WTC11 (cell line): ENCODE measurements at regions not wholly inside any gene's neighbourhood (a gene's known extent, or its start where the extent isn't known, plus 50 kb on each side); places are given as distances from the start of the nearest gene placed in this dataset.

ENCODE experiments used
- ATAC-seq: fragments of 200-7000 bp; cut with Tn5 transposase; 2 replicates; pipeline ENCODE4 v1.10.0; 2021; ENCODE audit warnings: mild to moderate bottlenecking, moderate library complexity
- CTCF ChIA-PET: fragments of 300-600 bp; sonication (Branson Sonifier 250); formaldehyde crosslinking; loops from one replicate; lab custom pipeline; 2021; ENCODE audit warnings: antibody characterized with exemption; lab: Charles Lee
- POLR2A ChIA-PET: fragments of 350-600 bp; sonication (Branson Sonifier 250); formaldehyde crosslinking; loops from one replicate; lab custom pipeline; 2021; ENCODE audit warnings: antibody characterized with exemption; lab: Charles Lee
- DNase-seq: peaks from one replicate; pipeline ENCODE4 v3.0.0; 2021; ENCODE audit warnings: low spot score
- H3K27ac Mint-ChIP-seq: 2 replicates; pipeline ENCODE4 v1.8.0; 2021; ENCODE audit warnings: mixed read lengths
- H3K27me3 Mint-ChIP-seq: 2 replicates; pipeline ENCODE4 v1.8.0; 2021; ENCODE audit warnings: low read depth, mild to moderate bottlenecking, moderate library complexity, mixed read lengths
- H3K36me3 Mint-ChIP-seq: 2 replicates; pipeline ENCODE4 v1.8.0; 2021; ENCODE audit warnings: mixed read lengths
- H3K4me1 Mint-ChIP-seq: 2 replicates; pipeline ENCODE4 v1.8.0; 2022; ENCODE audit warnings: mixed read lengths
- H3K4me3 Mint-ChIP-seq: 2 replicates; pipeline ENCODE4 v1.8.0; 2021; ENCODE audit warnings: mild to moderate bottlenecking, moderate library complexity, mixed read lengths
- H3K9me3 Mint-ChIP-seq: 2 replicates; pipeline ENCODE4 v1.8.0; 2021; ENCODE audit warnings: mixed read lengths
- FOXK1 ChIP-seq: sonication (generic); formaldehyde crosslinking; IDR thresholded peaks from 2 replicates; pipeline ENCODE4 v1.8.0; 2022; ENCODE audit warnings: mild to moderate bottlenecking, moderate library complexity, missing genetic modification reagents
- GABPB1 ChIP-seq: sonication (generic); formaldehyde crosslinking; IDR thresholded peaks from 2 replicates; pipeline ENCODE4 v1.8.1; 2023; ENCODE audit warnings: mild to moderate bottlenecking, missing genetic modification reagents
- GRHL2 ChIP-seq: fragments of 250-450 bp; sonication (Bioruptor Pico); IDR thresholded peaks from 2 replicates; pipeline ENCODE4 v1.8.0; 2022; ENCODE audit warnings: mild to moderate bottlenecking, moderate library complexity; ENCODE audit not compliant: insufficient replicate concordance, severe bottlenecking
- NR1H2 ChIP-seq: sonication (generic); formaldehyde crosslinking; IDR thresholded peaks from 2 replicates; pipeline ENCODE4 v1.9.0; 2021; ENCODE audit warnings: mild to moderate bottlenecking, moderate library complexity, missing genetic modification reagents
- RORB ChIP-seq: fragments of 250-450 bp; sonication (Bioruptor Pico); IDR thresholded peaks from 2 replicates; pipeline ENCODE4 v1.9.0; 2021; ENCODE audit warnings: mild to moderate bottlenecking
- SP1 ChIP-seq: sonication (generic); formaldehyde crosslinking; conservative IDR thresholded peaks from 2 replicates; pipeline ENCODE4 v1.8.1; 2022; ENCODE audit warnings: missing genetic modification reagents
- ZNF219 ChIP-seq: sonication (generic); formaldehyde crosslinking; IDR thresholded peaks from 2 replicates; pipeline ENCODE4 v1.8.0; 2023; ENCODE audit warnings: missing genetic modification reagents, mild to moderate bottlenecking, borderline replicate concordance
- ZNF317 ChIP-seq: sonication (generic); formaldehyde crosslinking; IDR thresholded peaks from 2 replicates; pipeline ENCODE4 v1.8.1; 2023; ENCODE audit warnings: low read depth, mild to moderate bottlenecking, moderate library complexity, missing genetic modification reagents, borderline replicate concordance
- TF ChIP-seq, protein P1 (sequence below): sonication (generic); formaldehyde crosslinking; IDR thresholded peaks from 2 replicates; pipeline ENCODE4 v1.8.0; 2023; ENCODE audit warnings: missing genetic modification reagents
- TF ChIP-seq, protein P2 (sequence below): sonication (generic); formaldehyde crosslinking; IDR thresholded peaks from 2 replicates; pipeline ENCODE4 v1.8.0; 2022; ENCODE audit warnings: mild to moderate bottlenecking, missing genetic modification reagents
- TF ChIP-seq, protein P3 (sequence below): sonication (generic); formaldehyde crosslinking; IDR thresholded peaks from 2 replicates; pipeline ENCODE4 v1.8.1; 2023; ENCODE audit warnings: mild to moderate bottlenecking, missing genetic modification reagents, borderline replicate concordance
- TF ChIP-seq, protein P4 (sequence below): sonication (generic); formaldehyde crosslinking; IDR thresholded peaks from 2 replicates; pipeline ENCODE4 v1.8.1; 2022; ENCODE audit warnings: low read depth, missing genetic modification reagents, borderline replicate concordance
- TF ChIP-seq, protein P5 (sequence below): fragments of 250-450 bp; sonication (Bioruptor Pico); IDR thresholded peaks from 2 replicates; pipeline ENCODE4 v1.9.0; 2021; ENCODE audit warnings: mild to moderate bottlenecking
- TF ChIP-seq, protein P6 (sequence below): fragments of 250-450 bp; sonication (Bioruptor Pico); IDR thresholded peaks from 2 replicates; pipeline ENCODE4 v1.9.0; 2021; ENCODE audit warnings: mild to moderate bottlenecking
- TF ChIP-seq, protein P7 (sequence below): sonication (generic); formaldehyde crosslinking; IDR thresholded peaks from 2 replicates; pipeline ENCODE4 v1.8.1; 2023; ENCODE audit warnings: mild to moderate bottlenecking, moderate library complexity, missing genetic modification reagents
- TF ChIP-seq, protein P8 (sequence below): sonication (generic); formaldehyde crosslinking; IDR thresholded peaks from 2 replicates; pipeline ENCODE4 v1.8.1; 2022; ENCODE audit warnings: mild to moderate bottlenecking, missing genetic modification reagents, moderate library complexity, borderline replicate concordance

DNA sequence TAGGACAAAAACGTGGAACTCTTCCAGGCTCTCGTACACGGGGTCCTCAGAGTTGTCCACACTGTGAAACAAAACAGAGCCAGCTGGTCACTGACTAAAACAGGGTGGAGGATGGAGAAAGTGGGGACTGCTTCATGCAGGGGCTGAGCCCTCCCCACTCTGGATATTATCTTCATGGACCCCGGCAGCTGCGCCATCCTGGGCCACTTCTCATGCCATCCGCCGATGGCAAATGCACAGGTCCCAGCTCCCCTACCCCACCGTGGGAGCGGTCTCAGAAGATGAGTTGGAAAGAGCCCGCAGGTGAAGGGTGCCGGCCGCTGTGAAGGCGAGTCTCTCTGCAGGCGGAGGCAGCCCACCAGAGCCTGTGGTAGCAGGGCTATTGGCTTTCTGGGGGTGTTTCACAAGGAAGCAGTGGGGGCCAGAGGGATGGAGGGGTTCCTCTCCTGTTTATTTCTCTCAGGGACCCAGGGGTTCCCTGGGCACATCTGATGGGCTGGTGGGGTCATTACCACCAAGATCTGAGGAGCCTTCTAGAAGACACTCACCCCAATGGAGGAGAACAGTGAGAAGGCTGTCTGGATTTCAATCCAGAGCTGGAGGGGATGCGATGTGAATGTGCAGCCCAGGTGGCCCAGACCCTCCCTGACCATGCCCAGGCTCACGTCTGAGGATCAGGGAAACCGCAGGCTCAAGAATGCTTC lies 177.3 kb downstream of the KLF13 start:
- H3K9me3 Mint-ChIP-seq = peaks cover 18% of the 10 kb centered on the region
- DNase-seq = no peak

DNA sequence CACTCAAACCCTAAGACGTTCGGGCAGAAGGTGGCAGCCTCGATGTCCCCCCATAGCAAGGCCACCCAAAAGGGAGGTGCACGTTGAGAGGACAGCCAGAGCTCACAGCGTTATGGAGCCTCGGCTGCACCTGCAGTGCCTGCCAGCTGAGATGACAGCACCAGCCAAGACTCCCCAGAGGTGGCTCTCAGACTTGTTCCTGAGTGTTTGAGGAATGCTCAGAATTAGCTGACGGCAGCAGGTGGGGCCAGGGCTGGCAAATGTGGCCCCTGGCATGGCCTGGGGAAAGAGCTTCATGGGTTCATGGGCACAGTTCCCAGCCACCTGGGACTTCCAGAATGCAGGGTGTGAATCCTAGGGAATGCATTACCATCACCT lies 177.8 kb downstream of the KLF13 start:
- ChIA-PET POLR2A (no interaction called here), CTCF (no interaction called here)
- Mint-ChIP-seq H3K27ac (no peak overlapping the region), H3K4me3 (no peak overlapping the region), H3K9me3 (peaks cover 18% of the 10 kb centered on the region), H3K27me3 (no peaks in the 10 kb centered on the region), H3K4me1 (peaks cover 3% of the 10 kb centered on the region; the same call in 1 of the 2 replicates), H3K36me3 (peaks cover 4% of the 10 kb centered on the region; the same call in 1 of the 2 replicates)
- no peak for ATAC-seq
- no peak for DNase-seq
- no peak for TF ChIP-seq FOXK1 (CRISPR knock-in tag)
- TF ChIP-seq ZNF219 (CRISPR knock-in tag) = no peak
- TF ChIP-seq, protein P1, sequence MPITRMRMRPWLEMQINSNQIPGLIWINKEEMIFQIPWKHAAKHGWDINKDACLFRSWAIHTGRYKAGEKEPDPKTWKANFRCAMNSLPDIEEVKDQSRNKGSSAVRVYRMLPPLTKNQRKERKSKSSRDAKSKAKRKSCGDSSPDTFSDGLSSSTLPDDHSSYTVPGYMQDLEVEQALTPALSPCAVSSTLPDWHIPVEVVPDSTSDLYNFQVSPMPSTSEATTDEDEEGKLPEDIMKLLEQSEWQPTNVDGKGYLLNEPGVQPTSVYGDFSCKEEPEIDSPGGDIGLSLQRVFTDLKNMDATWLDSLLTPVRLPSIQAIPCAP = no peak
- TF ChIP-seq, protein P2, sequence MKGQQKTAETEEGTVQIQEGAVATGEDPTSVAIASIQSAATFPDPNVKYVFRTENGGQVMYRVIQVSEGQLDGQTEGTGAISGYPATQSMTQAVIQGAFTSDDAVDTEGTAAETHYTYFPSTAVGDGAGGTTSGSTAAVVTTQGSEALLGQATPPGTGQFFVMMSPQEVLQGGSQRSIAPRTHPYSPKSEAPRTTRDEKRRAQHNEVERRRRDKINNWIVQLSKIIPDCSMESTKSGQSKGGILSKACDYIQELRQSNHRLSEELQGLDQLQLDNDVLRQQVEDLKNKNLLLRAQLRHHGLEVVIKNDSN (CRISPR knock-in tag) = no peak
- TF ChIP-seq, protein P3, sequence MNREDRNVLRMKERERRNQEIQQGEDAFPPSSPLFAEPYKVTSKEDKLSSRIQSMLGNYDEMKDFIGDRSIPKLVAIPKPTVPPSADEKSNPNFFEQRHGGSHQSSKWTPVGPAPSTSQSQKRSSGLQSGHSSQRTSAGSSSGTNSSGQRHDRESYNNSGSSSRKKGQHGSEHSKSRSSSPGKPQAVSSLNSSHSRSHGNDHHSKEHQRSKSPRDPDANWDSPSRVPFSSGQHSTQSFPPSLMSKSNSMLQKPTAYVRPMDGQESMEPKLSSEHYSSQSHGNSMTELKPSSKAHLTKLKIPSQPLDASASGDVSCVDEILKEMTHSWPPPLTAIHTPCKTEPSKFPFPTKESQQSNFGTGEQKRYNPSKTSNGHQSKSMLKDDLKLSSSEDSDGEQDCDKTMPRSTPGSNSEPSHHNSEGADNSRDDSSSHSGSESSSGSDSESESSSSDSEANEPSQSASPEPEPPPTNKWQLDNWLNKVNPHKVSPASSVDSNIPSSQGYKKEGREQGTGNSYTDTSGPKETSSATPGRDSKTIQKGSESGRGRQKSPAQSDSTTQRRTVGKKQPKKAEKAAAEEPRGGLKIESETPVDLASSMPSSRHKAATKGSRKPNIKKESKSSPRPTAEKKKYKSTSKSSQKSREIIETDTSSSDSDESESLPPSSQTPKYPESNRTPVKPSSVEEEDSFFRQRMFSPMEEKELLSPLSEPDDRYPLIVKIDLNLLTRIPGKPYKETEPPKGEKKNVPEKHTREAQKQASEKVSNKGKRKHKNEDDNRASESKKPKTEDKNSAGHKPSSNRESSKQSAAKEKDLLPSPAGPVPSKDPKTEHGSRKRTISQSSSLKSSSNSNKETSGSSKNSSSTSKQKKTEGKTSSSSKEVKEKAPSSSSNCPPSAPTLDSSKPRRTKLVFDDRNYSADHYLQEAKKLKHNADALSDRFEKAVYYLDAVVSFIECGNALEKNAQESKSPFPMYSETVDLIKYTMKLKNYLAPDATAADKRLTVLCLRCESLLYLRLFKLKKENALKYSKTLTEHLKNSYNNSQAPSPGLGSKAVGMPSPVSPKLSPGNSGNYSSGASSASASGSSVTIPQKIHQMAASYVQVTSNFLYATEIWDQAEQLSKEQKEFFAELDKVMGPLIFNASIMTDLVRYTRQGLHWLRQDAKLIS (CRISPR knock-in tag) = no peak
- no peak for TF ChIP-seq ZNF317 (CRISPR knock-in tag)
- TF ChIP-seq RORB (CRISPR knock-in tag) = no peak
- TF ChIP-seq, protein P4, sequence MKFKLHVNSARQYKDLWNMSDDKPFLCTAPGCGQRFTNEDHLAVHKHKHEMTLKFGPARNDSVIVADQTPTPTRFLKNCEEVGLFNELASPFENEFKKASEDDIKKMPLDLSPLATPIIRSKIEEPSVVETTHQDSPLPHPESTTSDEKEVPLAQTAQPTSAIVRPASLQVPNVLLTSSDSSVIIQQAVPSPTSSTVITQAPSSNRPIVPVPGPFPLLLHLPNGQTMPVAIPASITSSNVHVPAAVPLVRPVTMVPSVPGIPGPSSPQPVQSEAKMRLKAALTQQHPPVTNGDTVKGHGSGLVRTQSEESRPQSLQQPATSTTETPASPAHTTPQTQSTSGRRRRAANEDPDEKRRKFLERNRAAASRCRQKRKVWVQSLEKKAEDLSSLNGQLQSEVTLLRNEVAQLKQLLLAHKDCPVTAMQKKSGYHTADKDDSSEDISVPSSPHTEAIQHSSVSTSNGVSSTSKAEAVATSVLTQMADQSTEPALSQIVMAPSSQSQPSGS (CRISPR knock-in tag) = no peak
- TF ChIP-seq, protein P5, sequence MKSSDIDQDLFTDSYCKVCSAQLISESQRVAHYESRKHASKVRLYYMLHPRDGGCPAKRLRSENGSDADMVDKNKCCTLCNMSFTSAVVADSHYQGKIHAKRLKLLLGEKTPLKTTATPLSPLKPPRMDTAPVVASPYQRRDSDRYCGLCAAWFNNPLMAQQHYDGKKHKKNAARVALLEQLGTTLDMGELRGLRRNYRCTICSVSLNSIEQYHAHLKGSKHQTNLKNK = no peak
- no peak for TF ChIP-seq SP1 (CRISPR knock-in tag)
- TF ChIP-seq GRHL2 (CRISPR knock-in tag) = no peak
- TF ChIP-seq NR1H2 (CRISPR knock-in tag) = no peak

More for the DNA sequence above, 177.3 kb downstream of the KLF13 start:
- Mint-ChIP-seq H3K36me3 (peaks cover 4% of the 10 kb centered on the region; the same call in 1 of the 2 replicates), H3K27ac (no peak overlapping the region), H3K4me1 (peaks cover 3% of the 10 kb centered on the region; the same call in 1 of the 2 replicates), H3K4me3 (no peak overlapping the region), H3K27me3 (no peaks in the 10 kb centered on the region)
- TF ChIP-seq GABPB1 (CRISPR knock-in tag) = no peak
- TF ChIP-seq, protein P6, sequence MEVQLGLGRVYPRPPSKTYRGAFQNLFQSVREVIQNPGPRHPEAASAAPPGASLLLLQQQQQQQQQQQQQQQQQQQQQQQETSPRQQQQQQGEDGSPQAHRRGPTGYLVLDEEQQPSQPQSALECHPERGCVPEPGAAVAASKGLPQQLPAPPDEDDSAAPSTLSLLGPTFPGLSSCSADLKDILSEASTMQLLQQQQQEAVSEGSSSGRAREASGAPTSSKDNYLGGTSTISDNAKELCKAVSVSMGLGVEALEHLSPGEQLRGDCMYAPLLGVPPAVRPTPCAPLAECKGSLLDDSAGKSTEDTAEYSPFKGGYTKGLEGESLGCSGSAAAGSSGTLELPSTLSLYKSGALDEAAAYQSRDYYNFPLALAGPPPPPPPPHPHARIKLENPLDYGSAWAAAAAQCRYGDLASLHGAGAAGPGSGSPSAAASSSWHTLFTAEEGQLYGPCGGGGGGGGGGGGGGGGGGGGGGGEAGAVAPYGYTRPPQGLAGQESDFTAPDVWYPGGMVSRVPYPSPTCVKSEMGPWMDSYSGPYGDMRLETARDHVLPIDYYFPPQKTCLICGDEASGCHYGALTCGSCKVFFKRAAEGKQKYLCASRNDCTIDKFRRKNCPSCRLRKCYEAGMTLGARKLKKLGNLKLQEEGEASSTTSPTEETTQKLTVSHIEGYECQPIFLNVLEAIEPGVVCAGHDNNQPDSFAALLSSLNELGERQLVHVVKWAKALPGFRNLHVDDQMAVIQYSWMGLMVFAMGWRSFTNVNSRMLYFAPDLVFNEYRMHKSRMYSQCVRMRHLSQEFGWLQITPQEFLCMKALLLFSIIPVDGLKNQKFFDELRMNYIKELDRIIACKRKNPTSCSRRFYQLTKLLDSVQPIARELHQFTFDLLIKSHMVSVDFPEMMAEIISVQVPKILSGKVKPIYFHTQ = no peak
- TF ChIP-seq, protein P7, sequence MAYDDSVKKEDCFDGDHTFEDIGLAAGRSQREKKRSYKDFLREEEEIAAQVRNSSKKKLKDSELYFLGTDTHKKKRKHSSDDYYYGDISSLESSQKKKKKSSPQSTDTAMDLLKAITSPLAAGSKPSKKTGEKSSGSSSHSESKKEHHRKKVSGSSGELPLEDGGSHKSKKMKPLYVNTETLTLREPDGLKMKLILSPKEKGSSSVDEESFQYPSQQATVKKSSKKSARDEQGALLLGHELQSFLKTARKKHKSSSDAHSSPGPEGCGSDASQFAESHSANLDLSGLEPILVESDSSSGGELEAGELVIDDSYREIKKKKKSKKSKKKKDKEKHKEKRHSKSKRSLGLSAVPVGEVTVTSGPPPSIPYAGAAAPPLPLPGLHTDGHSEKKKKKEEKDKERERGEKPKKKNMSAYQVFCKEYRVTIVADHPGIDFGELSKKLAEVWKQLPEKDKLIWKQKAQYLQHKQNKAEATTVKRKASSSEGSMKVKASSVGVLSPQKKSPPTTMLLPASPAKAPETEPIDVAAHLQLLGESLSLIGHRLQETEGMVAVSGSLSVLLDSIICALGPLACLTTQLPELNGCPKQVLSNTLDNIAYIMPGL (CRISPR knock-in tag) = no peak
- TF ChIP-seq GRHL2 (CRISPR knock-in tag) = no peak
- no peak for TF ChIP-seq RORB (CRISPR knock-in tag)
- TF ChIP-seq, protein P8, sequence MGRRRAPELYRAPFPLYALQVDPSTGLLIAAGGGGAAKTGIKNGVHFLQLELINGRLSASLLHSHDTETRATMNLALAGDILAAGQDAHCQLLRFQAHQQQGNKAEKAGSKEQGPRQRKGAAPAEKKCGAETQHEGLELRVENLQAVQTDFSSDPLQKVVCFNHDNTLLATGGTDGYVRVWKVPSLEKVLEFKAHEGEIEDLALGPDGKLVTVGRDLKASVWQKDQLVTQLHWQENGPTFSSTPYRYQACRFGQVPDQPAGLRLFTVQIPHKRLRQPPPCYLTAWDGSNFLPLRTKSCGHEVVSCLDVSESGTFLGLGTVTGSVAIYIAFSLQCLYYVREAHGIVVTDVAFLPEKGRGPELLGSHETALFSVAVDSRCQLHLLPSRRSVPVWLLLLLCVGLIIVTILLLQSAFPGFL (CRISPR knock-in tag) = no peak
- POLR2A ChIA-PET = no interaction called here
- no peak for ATAC-seq
- CTCF ChIA-PET = no interaction called here
